Right lobe of liver (tissue), 4 donors: ENCODE measurements at regions not wholly inside any gene's neighbourhood (a gene's known extent, or its start where the extent isn't known, plus 50 kb on each side); places are given as distances from the start of the nearest gene placed in this dataset.

Experiments
- CTCF ChIP-seq, 4 donors: fragments of 200-600 bp in 3 of 4; fragments of 450-650 bp in 1 of 4; IDR thresholded peaks; one replicate each; pipeline versions ENCODE4 v1.5.1 to v1.8.0; 2016 to 2022; ENCODE audit warnings: antibody characterized with exemption in 4 of 4, mild to moderate bottlenecking in 2 of 4
- POLR2A ChIP-seq: fragments of 450-650 bp; IDR thresholded peaks from one replicate; pipeline ENCODE4 v1.6.1; 2017; ENCODE audit warnings: antibody characterized with exemption, mild to moderate bottlenecking
- donor health status: DM: no; HTN: no; CAD: no.
- donor health status: DM: no; HTN: no; CAD: no.
- donor health status: DM: no; HTN: yes; CAD: no.

DNA sequence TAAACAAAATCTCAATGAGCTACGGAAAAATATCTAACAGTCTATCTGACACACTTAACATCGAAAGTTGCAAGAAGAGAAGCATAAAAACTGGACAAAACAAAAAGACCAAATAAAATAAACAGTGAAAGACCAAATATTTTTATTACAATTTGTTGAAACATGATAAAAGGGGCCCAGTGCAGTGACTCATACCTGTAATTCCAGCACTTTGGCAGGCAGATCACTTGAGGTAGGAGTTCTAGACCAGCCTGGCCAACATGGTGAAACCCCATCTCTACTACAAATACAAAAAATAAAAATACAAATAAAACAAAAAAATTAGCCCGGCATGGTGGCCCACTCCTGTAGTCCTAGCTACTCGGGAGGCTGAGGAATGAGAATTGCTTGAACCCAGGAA, 914.0 kb upstream of the ALCAM start:
- no peak for TF ChIP-seq CTCF (IDR thresholded peaks at IDR 0.05)
- TF ChIP-seq POLR2A: no peak
